ENCODE measurements at regions not wholly inside any gene's neighbourhood (a gene's known extent, or its start where the extent isn't known, plus 50 kb on each side); places are given as distances from the start of the nearest gene placed in this dataset.

DNA sequence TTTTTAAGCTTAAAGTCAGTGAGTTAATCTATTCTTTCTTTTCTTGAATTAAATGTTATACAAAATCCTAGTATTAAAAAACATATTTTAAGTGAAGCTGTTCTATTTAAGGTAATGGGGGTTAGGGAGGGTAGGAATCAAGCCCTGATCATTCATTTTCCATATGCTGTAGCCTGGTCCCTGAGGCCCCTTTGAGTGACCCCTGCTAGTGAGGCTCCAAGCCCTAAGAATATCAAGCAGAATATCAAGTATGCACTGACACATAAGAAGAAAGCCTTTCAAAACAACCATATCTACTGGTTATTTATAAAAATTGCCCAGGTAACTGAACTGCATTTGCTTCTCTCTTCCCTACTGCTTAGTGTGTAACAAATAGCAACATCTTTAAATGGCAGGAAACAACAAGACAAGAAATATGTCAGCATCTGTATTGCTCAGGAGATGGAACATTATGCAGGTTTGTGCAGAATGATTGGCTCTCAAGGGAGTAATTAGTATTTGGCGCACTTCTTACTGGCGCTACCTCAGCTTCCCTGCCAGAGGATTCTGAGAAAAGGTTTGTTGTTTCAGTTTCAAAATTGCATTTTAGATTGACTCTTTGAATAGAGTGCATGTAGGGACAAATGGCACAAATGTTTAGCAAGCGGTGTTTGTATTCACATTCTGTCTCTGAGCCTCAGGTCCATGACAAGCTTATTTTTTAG, 223.0 kb downstream of the DUSP6 start:
- no peak for TF ChIP-seq CTCF (IDR thresholded peaks at IDR 0.05)
- TF ChIP-seq POLR2A (IDR thresholded peaks at IDR 0.05): no peak
